Keratinocyte (primary cell): ENCODE measurements at regions not wholly inside any gene's neighbourhood (a gene's known extent, or its start where the extent isn't known, plus 50 kb on each side); places are given as distances from the start of the nearest gene placed in this dataset.

Experiments used
- DNase-seq: peaks from one replicate; pipeline ENCODE4 v3.0.0-alpha.2; 2011; ENCODE audit warnings: low read depth, missing footprints, low spot score
- FAIRE-seq: peaks from 2 replicates; lab custom pipeline; 2011; peaks lifted over from hg19 to GRCh38; lab: Jason Lieb, UNC
- H2AFZ ChIP-seq: 2 replicates; pipeline ENCODE4 v1.6.0; 2012; ENCODE audit warnings: low read length, control low read depth, inconsistent platforms; ENCODE audit not compliant: control insufficient read depth
- H3K27ac ChIP-seq: 2 replicates; pipeline ENCODE4 v1.5.1; 2011; ENCODE audit warnings: low read length; ENCODE audit not compliant: control insufficient read depth, insufficient read depth
- H3K27me3 ChIP-seq: 3 replicates; pipeline ENCODE4 v1.6.0; 2011; ENCODE audit warnings: low read length; ENCODE audit not compliant: control insufficient read depth, insufficient read depth; ENCODE audit errors: extremely low read depth
- H3K36me3 ChIP-seq, 2 experiments: 2 replicates in 1 of 2; 3 replicates in 1 of 2; pipeline ENCODE4 v1.5.1; 2011; ENCODE audit warnings: low read length in 2 of 2, mild to moderate bottlenecking in 1 of 2; ENCODE audit not compliant: control insufficient read depth in 2 of 2, insufficient read depth in 2 of 2; ENCODE audit errors: extremely low read depth in 1 of 2
- H3K4me1 ChIP-seq: 3 replicates; pipeline ENCODE4 v1.5.1; 2011; ENCODE audit warnings: low read length; ENCODE audit not compliant: control insufficient read depth, insufficient read depth; ENCODE audit errors: extremely low read depth
- H3K4me2 ChIP-seq: 3 replicates; pipeline ENCODE4 v1.6.0; 2011; ENCODE audit warnings: low read depth, low read length; ENCODE audit not compliant: control insufficient read depth, insufficient read depth; ENCODE audit errors: extremely low read depth
- H3K4me3 ChIP-seq, 3 experiments: fragments of 200-600 bp in 1 of 3; sonication (generic) in 1 of 3; 2 replicates in 2 of 3; 3 replicates in 1 of 3; pipeline ENCODE4 v1.5.1; 2011 to 2016; ENCODE audit warnings: low read length in 3 of 3, mild to moderate bottlenecking in 3 of 3, control low read depth in 2 of 3, inconsistent platforms in 1 of 3, low read depth in 1 of 3, mixed read lengths in 1 of 3, mixed run types in 1 of 3, moderate library complexity in 1 of 3; ENCODE audit not compliant: control insufficient read depth in 2 of 3, insufficient read depth in 2 of 3; ENCODE audit errors: extremely low read depth in 1 of 3
- H3K79me2 ChIP-seq: 2 replicates; pipeline ENCODE4 v1.6.0; 2012; ENCODE audit warnings: low read length; ENCODE audit not compliant: control insufficient read depth, insufficient read depth
- H3K9ac ChIP-seq: 3 replicates; pipeline ENCODE4 v1.6.0; 2011; ENCODE audit warnings: low read length; ENCODE audit not compliant: control insufficient read depth, insufficient read depth; ENCODE audit errors: extremely low read depth
- H3K9me1 ChIP-seq: 3 replicates; pipeline ENCODE4 v1.6.0; 2011; ENCODE audit warnings: low read length; ENCODE audit not compliant: control insufficient read depth, insufficient read depth; ENCODE audit errors: extremely low read depth
- H3K9me3 ChIP-seq: 2 replicates; pipeline ENCODE4 v1.5.1; 2012; ENCODE audit warnings: low read depth, low read length; ENCODE audit not compliant: control insufficient read depth
- H4K20me1 ChIP-seq: 3 replicates; pipeline ENCODE4 v1.6.0; 2011; ENCODE audit warnings: low read length; ENCODE audit not compliant: control insufficient read depth, insufficient read depth; ENCODE audit errors: extremely low read depth
- EZH2 ChIP-seq: IDR thresholded peaks from one replicate; pipeline ENCODE4 v1.6.1; 2012; ENCODE audit warnings: inconsistent platforms, mild to moderate bottlenecking, low read length, moderate library complexity
- dilution Hi-C: fragments of 300-500 bp; cut with MboI; formaldehyde crosslinking; loops from one replicate; pipeline ENCODE4 v1.7.0; 2020; ENCODE audit warnings: low sequenced_read_pairs; ENCODE audit not compliant: extremely low pct_ligation_motif_present
- TF ChIP-seq, protein P1 (sequence below), 3 experiments: IDR thresholded peaks in 1 of 3; conservative IDR thresholded peaks in 1 of 3; optimal IDR thresholded peaks in 1 of 3; 2 replicates in 2 of 3; 3 replicates in 1 of 3; pipeline versions ENCODE3 to v1.5.1; 2011; ENCODE audit warnings: low read length in 3 of 3, mild to moderate bottlenecking in 3 of 3, moderate library complexity in 2 of 3, control low read depth in 1 of 3, inconsistent platforms in 1 of 3; ENCODE audit not compliant: insufficient read depth in 2 of 3; ENCODE audit errors: extremely low read depth in 1 of 3

- H4K20me1 ChIP-seq = no peaks in the 10 kb centered on the region
- dilution Hi-C loops = no loop called here
- H3K4me3 ChIP-seq = no peak overlapping the region
- no peaks in the 10 kb centered on the region for H3K9me3 ChIP-seq
- no peak overlapping the region for H2AFZ ChIP-seq
- no peaks in the 10 kb centered on the region for H3K4me1 ChIP-seq
- H3K9ac ChIP-seq = no peak overlapping the region
- H3K9me1 ChIP-seq = no peaks in the 10 kb centered on the region
- no peak for TF ChIP-seq EZH2
- no peak overlapping the region for H3K4me2 ChIP-seq
- H3K27me3 ChIP-seq = no peaks in the 10 kb centered on the region
- DNase-seq = no peak
- no peaks in the 10 kb centered on the region for H3K79me2 ChIP-seq
- no peaks in the 10 kb centered on the region for H3K36me3 ChIP-seq
- H3K27ac ChIP-seq = no peak overlapping the region
- FAIRE-seq = no peak
Observed at GRCh38 chr7:68155676-68156075, 1159.0 kb downstream of the TYW1 start.

GRCh38 chr7:68158686-68159295 lies 1162.2 kb downstream of the TYW1 start:
- DNase-seq (no peak), FAIRE-seq (no peak)
- Histone ChIP-seq H3K27ac (no peak overlapping the region), H3K27me3 (no peaks in the 10 kb centered on the region), H3K9me3 (no peaks in the 10 kb centered on the region), H3K4me3 (no peak overlapping the region), H3K36me3 (no peaks in the 10 kb centered on the region), H3K79me2 (no peaks in the 10 kb centered on the region), H2AFZ (no peak overlapping the region), H3K4me2 (no peak overlapping the region), H3K4me1 (no peaks in the 10 kb centered on the region), H4K20me1 (no peaks in the 10 kb centered on the region), H3K9me1 (no peaks in the 10 kb centered on the region), H3K9ac (no peak overlapping the region)
- dilution Hi-C loops = no loop called here
- TF ChIP-seq, protein P1, sequence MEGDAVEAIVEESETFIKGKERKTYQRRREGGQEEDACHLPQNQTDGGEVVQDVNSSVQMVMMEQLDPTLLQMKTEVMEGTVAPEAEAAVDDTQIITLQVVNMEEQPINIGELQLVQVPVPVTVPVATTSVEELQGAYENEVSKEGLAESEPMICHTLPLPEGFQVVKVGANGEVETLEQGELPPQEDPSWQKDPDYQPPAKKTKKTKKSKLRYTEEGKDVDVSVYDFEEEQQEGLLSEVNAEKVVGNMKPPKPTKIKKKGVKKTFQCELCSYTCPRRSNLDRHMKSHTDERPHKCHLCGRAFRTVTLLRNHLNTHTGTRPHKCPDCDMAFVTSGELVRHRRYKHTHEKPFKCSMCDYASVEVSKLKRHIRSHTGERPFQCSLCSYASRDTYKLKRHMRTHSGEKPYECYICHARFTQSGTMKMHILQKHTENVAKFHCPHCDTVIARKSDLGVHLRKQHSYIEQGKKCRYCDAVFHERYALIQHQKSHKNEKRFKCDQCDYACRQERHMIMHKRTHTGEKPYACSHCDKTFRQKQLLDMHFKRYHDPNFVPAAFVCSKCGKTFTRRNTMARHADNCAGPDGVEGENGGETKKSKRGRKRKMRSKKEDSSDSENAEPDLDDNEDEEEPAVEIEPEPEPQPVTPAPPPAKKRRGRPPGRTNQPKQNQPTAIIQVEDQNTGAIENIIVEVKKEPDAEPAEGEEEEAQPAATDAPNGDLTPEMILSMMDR (optimal IDR thresholded peaks at IDR 0.05 in 1 of 3, IDR thresholded peaks at IDR 0.05 in 1 of 3, conservative IDR thresholded peaks at IDR 0.05 in 1 of 3; ENCODE audit: extremely low read depth in 1 of 3, insufficient read depth in 2 of 3, low read length in 3 of 3) = no peak
- TF ChIP-seq EZH2 = no peak

DNA sequence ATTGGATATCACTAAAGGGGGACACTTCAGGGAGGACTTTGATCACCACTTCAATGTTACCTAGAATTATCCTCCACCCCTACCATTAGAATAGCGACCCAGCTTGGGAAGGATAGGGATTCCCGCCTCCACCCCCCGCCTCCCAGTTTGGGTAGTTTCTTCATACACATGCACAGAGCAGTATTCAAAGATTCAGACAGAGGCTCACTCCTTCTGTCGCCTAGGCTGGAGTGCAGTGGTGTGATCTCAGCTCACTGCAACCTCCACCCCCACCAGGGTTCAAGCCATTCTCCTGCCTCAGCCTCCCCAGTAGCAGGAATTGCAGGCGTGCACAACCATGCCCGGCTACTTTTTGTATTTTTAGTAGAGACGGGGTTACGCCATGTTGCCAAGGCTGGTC lies 1166.1 kb downstream of the TYW1 start:
- Histone ChIP-seq H3K9ac (no peak overlapping the region), H3K27me3 (no peaks in the 10 kb centered on the region), H2AFZ (no peak overlapping the region), H3K9me1 (no peaks in the 10 kb centered on the region), H3K36me3 (no peaks in the 10 kb centered on the region), H4K20me1 (no peaks in the 10 kb centered on the region), H3K4me2 (no peak overlapping the region), H3K4me3 (no peak overlapping the region), H3K9me3 (no peaks in the 10 kb centered on the region), H3K27ac (no peak overlapping the region), H3K79me2 (no peaks in the 10 kb centered on the region), H3K4me1 (no peaks in the 10 kb centered on the region)
- dilution Hi-C loops = no loop called here
- FAIRE-seq (no peak), DNase-seq (no peak)
- no peak for TF ChIP-seq EZH2
- TF ChIP-seq, protein P1 (optimal IDR thresholded peaks at IDR 0.05 in 1 of 3, IDR thresholded peaks at IDR 0.05 in 1 of 3, conservative IDR thresholded peaks at IDR 0.05 in 1 of 3; ENCODE audit: extremely low read depth in 1 of 3, insufficient read depth in 2 of 3, low read length in 3 of 3) = no peak
